GM12865 (cell line): ENCODE measurements at regions not wholly inside any gene's neighbourhood (a gene's known extent, or its start where the extent isn't known, plus 50 kb on each side); places are given as distances from the start of the nearest gene placed in this dataset.

ENCODE experiments used
- DNase-seq: peaks from one replicate; pipeline ENCODE4 v3.0.0; 2010; ENCODE audit warnings: low read depth
- H3K4me3 ChIP-seq: 2 replicates; pipeline ENCODE4 v1.5.1; 2011; ENCODE audit warnings: mild to moderate bottlenecking, low read depth, low read length, control low read depth
- TF ChIP-seq, protein P1 (sequence below): IDR thresholded peaks from 2 replicates; pipeline ENCODE4 v1.5.1; 2011; ENCODE audit warnings: low read length, control low read depth, low read depth, inconsistent platforms; ENCODE audit not compliant: insufficient read depth; ENCODE audit errors: missing control alignments

DNA sequence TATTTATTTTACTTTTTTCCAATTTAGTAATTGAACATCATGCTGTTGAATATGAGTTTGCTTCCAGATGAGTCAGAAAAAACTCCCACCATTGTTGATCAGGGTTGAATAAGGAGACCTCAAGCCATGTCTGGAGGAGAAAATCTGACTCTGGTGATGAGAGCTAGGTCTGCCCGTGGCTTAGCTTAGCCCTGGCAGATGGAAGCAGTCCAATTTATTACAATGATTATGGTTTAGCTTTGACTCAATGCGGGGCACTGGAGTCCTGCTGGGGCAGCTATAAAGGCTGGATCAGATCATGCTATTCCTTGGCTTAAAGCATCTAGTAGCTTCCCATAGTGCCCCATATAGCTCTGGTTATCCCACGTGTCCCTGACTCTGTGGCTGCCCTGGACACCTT lies 506.5 kb downstream of the MN1 start:
- TF ChIP-seq, protein P1, sequence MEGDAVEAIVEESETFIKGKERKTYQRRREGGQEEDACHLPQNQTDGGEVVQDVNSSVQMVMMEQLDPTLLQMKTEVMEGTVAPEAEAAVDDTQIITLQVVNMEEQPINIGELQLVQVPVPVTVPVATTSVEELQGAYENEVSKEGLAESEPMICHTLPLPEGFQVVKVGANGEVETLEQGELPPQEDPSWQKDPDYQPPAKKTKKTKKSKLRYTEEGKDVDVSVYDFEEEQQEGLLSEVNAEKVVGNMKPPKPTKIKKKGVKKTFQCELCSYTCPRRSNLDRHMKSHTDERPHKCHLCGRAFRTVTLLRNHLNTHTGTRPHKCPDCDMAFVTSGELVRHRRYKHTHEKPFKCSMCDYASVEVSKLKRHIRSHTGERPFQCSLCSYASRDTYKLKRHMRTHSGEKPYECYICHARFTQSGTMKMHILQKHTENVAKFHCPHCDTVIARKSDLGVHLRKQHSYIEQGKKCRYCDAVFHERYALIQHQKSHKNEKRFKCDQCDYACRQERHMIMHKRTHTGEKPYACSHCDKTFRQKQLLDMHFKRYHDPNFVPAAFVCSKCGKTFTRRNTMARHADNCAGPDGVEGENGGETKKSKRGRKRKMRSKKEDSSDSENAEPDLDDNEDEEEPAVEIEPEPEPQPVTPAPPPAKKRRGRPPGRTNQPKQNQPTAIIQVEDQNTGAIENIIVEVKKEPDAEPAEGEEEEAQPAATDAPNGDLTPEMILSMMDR: no peak
- no peak for DNase-seq
- H3K4me3 ChIP-seq: no peak overlapping the region

DNA sequence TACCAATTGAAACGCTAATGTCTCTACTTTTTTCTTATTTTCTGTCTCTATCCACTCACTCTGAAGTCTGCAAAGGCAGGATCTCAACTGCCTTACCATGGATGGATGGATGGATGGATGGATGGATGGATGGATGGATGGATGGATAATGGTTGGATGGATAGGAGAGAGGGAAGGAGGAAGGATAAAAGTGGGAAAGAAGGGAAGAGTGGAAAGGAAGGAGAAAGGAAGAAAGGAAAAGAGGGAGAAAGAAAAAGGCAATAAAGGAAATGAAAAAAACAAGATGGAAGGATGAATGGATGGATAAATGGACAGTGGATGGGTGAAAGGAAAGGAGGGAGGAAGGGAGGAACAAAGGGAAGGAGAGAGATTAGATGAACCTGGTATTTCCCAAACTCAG lies 506.0 kb downstream of the MN1 start:
- no peak overlapping the region for H3K4me3 ChIP-seq
- no peak for DNase-seq
- TF ChIP-seq, protein P1: no peak

DNA sequence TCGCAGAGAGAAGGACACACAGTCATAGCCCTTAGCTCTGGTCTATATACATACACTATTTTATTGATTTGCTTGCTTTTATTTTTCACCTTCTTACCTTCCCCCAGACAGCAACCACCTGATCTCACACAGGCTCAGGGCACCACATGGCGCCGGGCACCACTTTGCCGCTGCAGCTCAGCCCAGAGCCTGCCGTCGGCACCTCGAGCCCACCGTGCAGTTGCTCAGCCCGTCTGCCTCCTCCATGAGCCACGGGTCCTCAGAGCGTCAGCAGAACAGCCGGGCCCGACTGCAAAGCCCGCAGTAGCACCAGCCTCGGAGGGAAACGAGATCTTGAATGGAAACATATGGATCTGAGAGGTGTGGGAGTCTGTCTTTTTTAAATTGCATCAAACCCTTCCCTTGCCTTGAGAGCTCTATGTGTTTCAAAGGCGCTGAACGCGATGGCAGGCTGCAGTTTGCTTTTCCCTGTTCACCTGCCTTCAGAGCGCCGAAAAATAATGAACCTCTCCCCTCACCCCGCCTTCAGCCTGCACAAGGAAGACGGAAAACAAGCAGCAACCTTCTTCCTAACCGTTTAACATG lies 505.4 kb downstream of the MN1 start:
- DNase-seq: no peak
- no peak overlapping the region for H3K4me3 ChIP-seq
- TF ChIP-seq, protein P1: no peak

DNA sequence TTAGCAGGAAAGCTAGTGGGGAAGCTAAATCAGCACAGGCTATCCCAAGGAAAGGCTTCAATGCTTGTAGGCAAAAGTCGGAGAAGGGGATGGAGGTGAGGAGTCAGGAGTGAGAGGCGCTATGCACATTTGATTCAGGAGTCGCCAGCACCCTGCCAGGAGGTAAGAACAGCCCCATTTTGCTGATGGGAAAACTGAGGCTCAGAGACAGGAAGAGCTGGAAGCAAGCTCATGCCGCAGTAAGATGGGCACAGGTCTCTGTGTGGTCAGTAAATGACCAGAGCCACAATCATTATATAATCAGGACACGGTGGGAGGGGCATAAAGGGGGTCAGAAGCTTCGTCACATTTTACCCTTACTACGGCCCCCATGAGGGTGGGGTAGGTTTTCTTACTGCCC lies 504.4 kb downstream of the MN1 start:
- no peak overlapping the region for H3K4me3 ChIP-seq
- TF ChIP-seq, protein P1: no peak

DNA sequence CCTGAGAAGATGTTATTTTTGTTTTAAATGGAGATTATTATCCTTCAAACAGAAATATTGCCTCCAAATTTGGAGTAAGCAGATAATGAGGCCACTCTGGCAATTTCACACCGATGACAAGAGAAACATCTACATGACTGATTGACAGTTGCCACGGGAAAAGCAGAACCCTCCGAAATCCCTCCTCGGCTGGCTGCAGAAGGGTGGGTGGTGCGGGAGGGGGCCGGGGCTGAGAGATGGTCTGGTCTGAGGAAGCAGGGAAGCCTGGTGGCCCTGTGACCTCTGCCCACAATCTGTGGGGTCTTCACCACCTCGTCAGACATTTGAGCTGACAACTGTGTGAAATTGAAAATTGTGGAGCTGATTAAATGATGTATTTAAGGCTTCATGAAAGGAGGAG lies 503.2 kb downstream of the MN1 start:
- TF ChIP-seq, protein P1: no peak
- no peak for DNase-seq
- no peak overlapping the region for H3K4me3 ChIP-seq

More for the DNA sequence above, 504.4 kb downstream of the MN1 start:
- DNase-seq: no peak

DNA sequence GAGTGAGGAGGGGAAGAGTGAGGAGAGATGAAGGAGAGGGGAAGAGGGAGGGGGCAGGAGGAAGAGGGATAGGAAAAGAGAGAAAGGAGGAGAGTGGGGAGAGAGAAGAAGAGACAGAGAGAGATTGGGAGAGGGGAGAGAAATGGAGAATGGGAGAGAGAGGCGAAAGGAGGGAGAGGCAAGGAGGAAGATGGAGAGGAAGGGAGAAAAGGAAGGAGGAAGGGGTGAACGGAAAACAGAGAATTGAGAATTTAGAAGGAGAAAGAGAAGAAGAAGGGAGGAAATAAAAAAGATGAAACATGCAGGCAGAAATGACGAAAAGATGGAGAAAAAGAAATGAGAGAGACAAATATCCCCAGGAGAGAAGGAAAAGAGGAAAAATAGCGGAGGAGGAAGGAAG lies 502.8 kb downstream of the MN1 start:
- H3K4me3 ChIP-seq: no peak overlapping the region
- TF ChIP-seq, protein P1: no peak
- no peak for DNase-seq
